ENCODE measurements at regions not wholly inside any gene's neighbourhood (a gene's known extent, or its start where the extent isn't known, plus 50 kb on each side); places are given as distances from the start of the nearest gene placed in this dataset.
A peak's percentile ranks its signal among the peaks of the same experiment; 100 is the strongest.

GRCh38 chr11:100622404-100622803 is 64.7 kb upstream of the ARHGAP42 start:
- intact Hi-C loops (cut with DNase I): no loop called here
- ATAC-seq: no peak

DNA sequence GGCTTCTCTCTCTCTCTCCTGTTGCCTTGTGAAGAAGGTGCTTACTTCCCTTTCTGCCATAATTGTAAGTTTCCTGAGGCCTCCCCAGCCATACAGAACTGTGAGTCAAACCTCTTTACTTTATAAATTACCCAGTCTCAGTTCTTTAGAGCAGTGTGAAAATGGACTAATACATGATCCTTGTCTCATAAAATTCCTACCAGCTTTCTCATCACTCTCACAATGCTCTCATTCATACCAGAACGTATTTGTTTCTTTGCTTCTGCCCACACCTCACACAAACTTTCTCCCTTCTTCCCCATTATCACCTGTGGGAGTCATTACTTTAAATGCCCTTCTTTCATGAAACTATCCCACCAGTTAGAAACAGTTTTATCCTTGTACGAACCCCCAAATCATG is 62.7 kb upstream of the ARHGAP42 start:
- no peak for ATAC-seq
- intact Hi-C loops (cut with DNase I): no loop called here
- DNase-seq: no peak

More at GRCh38 chr11:100622404-100622803, 64.7 kb upstream of the ARHGAP42 start:
- no peak for DNase-seq

GRCh38 chr11:100625041-100625440 is 62.0 kb upstream of the ARHGAP42 start:
- no peak for ATAC-seq
- intact Hi-C loops (cut with DNase I): no loop called here
- DNase-seq: no peak

DNA sequence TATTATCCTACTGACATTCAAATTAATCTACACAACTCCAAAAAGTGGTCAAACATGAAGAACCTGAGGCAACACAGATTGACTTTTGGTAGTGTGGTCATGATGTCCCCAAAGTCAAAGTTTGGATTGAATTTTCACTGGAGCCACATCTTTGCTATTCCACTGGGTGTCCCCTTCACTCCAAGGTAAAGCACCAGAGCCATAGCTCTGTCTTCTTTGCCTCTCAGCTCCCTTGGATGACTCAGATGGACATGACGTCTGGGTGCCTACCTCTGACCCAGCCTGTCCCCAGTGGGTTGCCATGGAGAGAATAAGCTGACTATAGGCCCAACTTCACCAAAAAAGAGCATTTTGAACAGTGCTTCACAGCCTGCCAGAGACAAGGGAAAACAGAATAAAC is 57.4 kb upstream of the ARHGAP42 start:
- intact Hi-C loops (cut with DNase I): no loop called here
- ATAC-seq: no peak
- DNase-seq: no peak

DNA sequence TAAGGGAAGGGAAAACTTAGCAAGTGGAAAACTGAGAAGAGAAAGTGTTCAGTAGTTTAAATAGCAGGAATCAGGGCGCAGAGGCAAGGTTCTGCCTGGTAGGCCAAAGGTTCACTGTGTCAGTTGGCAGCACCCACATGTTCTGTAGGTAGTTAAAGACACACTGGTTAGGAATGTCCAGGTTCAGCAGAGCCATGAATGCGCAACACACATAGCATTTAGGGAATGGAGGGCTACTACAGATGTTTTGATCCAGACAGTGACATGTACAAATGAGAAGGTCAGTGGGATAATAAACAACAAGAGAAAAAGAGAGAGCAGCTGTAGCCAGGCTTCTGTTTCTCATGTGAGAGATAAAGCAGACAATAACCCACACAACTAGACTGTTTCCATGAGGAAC is 56.2 kb upstream of the ARHGAP42 start:
- no peak for ATAC-seq
- no peak for DNase-seq
- intact Hi-C loops (cut with DNase I): no loop called here

DNA sequence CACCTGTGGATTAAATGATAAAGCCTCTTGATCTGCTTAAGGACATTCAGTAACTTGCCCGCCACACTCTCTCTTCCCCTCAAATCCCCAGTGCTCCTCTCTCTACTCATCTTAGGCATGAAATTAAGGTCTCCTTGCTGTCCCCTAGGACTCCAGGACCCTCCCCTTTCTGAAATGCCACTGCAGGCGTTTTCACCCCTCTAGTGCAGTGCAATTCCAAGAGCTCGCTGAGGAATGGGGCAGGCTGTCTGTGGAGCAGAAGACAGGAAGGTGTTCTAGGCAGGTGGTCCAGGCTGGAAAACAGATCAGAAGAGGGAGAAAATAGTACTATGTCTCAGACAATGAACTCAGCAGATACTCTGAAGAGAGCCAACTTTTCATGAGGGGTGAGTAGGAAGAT is 55.8 kb upstream of the ARHGAP42 start:
- ATAC-seq (no peak), DNase-seq (no peak)
- intact Hi-C loops (cut with DNase I): no loop called here

- DNase-seq: peak; percentile 66
- intact Hi-C loops (cut with DNase I): no loop called here
- ATAC-seq: peak; percentile 79 to 89
Measured at GRCh38 chr11:100632941-100633452, 54.1 kb upstream of the ARHGAP42 start.

- no peak for DNase-seq
- no peak for ATAC-seq
- intact Hi-C loops (cut with DNase I): no loop called here
Measured at GRCh38 chr11:100635194-100635593, 51.9 kb upstream of the ARHGAP42 start.

DNA sequence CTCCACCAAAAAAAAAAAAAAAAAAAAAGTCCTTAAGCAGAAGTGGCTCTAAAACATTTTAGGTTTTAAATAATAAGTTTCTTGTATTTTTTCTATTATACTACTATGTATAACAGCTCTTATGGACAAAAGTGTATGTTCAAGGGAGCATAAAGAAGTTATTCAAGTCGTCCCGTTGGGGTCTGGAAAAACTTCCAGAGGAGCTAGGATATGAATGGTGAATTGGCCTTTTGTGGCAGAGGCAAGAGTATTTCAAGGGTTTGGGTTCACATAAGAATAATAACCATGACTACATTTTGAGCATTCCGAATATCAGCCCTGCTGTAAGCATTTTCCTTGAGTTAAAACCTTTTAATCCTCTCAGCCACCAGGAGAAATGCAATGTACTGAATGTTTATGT is 50.6 kb upstream of the ARHGAP42 start:
- no peak for ATAC-seq
- DNase-seq: no peak
- intact Hi-C loops (cut with DNase I): no loop called here
